ENCODE measurements at regions not wholly inside any gene's neighbourhood (a gene's known extent, or its start where the extent isn't known, plus 50 kb on each side); places are given as distances from the start of the nearest gene placed in this dataset.

DNA sequence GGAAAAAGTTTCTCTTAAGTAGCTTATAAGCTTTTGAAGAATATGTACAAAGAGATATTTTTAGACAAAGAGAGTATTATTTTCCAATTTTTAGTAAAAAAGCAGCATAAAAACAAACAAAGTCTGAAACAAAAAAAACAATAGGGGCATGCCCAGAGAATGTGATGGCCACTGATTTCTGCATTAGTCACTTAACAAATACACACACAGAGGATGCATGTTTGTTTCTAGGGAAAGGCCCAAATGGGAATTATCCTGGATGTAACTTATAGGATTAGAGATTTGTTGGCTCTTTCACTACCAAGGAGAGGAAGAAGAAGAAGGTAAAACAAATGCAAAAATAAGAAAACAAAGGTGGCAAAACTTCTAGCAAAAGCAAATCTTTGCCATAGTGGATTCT lies 95.9 kb upstream of the SCOC start:
- DNase-seq = no peak

DNA sequence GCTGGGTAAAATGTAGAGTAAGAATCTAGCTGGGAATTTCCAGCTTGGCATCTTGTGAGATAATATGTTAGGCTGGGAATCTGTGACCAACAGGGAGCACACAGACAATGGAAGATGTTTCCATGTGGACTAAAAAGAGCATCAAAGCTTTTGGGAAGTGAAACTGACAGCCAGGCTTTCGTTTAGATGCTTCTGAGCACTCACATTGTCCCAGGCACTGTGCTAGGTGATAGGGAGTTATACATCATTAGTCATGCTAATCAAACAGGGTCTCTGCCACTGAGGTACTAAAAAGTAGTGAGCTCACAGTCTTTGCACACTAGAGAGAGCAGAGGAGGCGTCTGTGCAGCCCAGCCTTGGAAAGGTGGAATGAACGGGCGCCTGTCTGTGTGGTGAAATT lies 101.9 kb upstream of the SCOC start:
- no peak for DNase-seq

DNA sequence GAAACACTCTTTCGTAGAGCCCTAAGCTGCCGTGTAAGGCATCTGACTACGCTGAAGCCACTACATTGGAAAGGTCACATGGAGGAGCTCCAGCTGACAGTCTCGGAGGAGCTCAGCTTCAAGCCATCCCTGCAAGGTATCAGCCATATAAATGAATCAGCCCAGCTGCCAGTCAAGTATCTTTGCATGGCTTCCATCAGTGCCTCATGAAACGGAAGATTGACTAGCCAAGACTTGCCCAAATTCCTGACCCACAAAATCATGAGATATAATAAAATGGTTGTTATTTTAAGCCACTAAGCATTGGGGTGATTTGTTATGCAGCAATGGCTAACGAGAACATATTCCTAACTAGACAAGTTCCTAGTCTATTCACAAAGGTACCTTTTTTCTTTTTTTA lies 104.1 kb upstream of the SCOC start:
- no peak for DNase-seq

DNA sequence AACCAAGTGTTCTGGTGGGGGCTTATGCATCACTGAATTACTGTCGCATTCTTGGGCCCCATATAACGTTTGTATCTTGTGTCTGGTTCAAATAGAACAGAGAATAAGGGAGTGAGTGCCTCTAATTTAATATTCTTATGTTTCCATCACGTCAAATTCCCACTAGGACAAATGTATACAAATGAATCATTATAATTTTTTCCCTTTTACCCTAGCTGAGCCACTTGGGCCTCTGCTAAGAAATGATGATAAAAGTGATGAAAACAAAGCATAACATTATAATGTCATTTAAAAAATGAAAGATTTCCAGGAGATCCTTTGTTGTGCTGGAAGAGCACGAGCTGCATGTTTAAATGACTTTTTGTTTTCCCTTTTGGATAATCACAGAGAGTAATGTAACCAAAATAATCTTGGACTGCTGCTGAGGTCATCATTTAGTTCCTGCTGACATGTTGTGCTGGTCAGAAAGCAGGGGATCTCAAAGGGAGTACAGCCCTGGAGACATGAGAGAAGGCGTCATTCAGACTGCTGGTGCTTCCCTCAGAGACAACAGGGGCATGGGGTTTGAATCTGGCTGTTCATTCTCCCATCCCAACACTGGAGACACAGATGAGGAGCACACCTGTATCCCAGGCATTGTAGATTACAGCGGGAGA lies 105.1 kb upstream of the SCOC start:
- no peak for DNase-seq

DNA sequence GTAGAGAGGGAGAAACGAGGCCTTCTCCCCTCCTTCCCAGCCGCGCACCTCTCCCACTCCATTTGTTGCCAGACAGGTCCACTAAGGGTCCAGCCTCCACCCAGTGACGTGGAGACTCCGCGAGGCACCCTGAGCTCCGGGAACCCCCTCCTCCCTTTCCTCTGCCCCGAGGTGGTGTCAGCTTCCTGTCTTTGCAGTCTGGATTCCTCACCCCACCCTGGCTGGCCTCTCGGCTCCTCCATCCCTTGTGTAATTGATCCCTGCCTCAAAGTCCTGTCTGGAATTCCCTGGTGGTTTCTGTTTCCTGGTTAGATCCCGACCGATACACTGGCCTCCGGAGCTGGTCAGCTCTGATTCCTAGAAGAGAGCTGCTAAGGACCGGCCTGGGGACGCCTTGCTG lies 105.9 kb upstream of the SCOC start:
- no peak for DNase-seq

DNA sequence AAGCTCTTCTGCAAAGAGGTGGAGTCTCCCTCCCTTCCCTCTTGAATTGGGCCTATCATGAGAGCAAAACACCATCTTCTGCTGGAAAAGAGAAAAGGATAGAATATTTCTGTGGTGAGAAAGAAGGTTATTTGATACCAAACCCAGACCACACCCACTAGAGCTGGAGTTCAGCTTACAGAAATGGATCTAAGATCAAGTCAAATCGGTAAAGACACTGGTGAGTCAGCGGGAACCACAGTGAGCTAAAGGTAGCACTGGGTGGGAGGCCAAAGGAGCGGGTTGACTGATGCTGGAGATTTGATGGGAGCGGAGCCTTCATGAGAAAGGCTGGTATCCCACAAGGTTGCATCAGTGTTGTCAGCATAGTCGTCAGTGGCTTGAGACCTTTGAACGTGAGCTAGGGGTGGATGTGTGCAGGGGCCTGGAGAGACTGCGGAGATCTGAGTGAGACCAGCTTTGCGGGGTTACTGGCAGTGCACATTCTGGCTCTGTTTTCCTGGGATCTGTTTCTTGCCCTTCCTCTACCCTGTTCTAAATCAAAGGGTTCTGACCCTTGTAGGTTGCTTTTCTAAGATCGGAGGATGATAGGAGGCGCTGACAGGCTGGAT lies 106.4 kb upstream of the SCOC start:
- DNase-seq = no peak

DNA sequence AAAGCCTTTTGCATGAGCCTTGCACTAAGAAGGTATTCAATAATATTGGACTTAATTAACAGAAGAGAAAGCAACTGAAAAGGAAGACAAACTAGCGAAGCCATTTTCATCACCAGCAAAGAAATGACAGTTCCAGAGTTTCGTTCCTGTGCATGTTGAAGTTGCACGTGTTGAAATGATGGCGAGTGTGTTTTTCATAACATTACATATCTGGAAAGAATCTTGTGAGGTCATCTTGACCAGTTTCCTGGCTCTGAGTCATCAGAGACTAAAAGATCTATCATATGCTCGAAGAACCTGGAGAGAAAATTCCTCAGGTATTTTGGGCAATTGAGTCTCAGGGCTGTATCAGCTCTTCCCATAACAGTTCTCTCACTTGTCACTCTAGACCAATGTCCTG lies 106.2 kb upstream of the MAML3 start:
- DNase-seq = no peak

DNA sequence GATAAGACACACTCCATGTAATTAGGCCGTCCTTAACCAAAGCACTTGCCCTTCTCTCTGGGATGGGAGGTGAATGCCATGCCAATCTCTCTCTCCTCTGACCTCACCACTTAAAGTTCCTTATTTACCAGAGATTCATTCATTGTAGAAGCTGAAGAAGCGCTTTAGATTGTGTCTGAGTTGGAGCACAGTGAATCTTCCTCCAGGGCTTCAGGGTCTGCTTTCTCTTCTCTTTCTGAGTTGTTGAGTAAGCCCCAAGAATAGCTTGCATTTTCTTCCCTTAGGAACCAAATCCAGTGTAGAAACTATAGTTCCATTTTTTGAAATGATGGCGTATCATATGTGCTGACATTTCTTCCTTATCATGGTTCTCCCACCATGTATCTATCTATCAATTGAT lies 104.5 kb upstream of the MAML3 start:
- no peak for DNase-seq

DNA sequence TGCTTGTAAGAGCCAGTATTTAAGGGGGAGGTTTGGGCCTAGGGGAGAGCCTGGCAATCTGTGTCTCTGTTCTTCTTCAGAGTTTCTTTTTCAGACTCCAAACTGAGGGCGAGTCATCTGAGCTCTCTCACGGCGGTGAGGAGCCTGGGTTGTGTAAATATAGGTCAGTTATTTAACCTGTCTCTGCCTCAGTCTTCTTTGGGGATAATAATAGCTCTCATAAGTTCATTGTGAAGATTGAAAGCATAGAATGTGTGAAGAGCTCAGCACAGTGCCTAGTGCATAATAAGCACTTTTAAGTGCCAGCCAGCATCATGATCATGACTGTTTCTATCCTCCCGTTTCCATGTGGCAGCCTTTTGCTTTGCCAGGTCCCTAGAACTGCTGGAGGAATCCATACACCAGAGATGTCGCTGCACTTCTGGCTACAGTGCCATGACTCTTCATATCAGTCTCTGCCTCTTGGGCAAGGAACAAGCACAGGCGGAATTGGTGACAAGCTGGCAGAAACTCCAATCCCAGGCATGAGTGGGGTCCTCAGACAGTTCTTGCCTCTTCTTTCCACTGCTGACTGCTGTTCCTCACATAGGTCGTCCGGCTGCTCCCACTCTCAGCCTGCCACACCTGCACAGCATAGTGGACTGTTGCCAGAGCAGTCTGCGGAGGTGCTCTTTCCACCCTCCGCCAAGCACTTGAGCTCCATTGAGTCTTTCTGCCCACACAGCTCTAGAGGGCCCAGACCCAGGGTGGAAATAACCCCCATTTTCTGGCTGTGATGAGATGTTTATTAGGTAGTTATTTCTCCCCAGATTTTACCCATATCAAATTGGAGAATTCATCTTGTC lies 103.7 kb upstream of the MAML3 start:
- DNase-seq = no peak

DNA sequence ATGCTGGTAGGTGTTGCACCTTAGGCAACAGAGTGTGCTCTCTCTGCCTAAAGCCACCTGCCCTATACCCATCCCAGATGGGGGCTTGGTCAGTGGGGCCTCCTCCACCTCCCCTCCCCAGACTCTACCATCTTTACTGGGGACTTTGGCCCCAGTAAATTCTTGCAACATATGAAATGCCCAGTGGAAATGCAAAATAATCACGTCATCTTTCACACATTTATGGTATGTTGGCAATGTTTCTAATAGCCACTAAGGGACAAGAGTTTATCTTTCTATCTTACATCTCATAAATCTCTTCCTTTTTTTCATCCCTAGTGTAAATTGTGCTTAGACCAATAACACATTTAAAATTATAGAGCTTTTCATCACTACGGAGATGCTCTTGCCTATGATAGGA lies 103.0 kb upstream of the MAML3 start:
- no peak for DNase-seq

DNA sequence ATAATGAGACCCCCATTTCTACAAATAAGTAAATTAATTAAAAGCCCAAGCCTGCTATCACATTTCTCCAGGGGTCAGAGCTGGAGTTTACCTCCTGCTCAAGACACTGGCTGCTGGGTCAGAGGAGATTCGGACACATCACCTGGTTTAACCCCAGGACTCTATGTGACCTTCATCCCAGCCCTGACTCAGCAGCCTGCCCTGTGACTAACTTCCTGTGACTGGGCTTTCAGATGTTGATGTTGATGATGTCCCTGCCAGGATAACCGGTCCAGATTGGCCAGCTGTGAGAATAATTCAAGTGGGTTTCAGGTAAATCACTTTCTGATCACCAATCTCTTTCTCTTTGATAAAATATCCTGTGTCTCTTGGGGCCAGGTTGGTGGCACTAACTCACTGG lies 102.4 kb upstream of the MAML3 start:
- DNase-seq = no peak

DNA sequence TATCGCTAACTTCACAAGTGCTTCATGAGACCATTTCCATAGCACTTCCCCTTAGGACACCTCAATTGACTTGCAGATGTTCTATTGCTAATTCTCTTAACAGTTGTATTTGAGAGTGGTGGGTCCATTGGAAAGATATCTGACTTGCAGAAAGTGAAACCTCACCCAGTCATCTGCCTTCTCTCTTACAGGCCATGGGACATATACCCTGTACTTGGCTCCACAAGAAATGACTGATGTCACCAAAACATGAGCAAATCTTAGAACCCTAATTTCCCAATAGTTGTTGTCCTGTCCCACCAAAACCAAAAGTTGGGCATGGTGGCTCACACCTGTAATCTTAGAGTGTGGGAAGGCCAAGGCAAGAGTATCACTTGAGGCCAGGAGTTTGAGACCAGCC lies 101.9 kb upstream of the MAML3 start:
- DNase-seq = no peak

DNA sequence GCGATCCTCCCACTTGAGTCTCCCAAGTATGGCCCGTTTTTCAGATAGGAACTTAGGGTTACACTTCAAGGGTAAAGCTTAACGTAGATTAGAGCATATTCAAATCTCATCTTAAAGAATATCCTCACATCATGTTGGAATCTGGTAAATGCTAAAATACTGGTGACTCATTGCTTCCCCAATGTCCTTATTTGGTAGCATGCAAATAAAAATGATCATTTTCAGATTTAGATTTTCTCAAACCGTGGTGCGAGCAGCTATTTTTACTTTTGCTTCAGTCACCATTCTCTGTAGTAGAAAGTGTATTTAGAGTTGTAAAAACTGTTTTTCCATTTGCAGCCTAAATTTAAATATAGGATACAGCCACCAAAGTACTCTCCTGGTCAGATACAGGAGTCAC lies 101.5 kb upstream of the MAML3 start:
- DNase-seq = no peak

DNA sequence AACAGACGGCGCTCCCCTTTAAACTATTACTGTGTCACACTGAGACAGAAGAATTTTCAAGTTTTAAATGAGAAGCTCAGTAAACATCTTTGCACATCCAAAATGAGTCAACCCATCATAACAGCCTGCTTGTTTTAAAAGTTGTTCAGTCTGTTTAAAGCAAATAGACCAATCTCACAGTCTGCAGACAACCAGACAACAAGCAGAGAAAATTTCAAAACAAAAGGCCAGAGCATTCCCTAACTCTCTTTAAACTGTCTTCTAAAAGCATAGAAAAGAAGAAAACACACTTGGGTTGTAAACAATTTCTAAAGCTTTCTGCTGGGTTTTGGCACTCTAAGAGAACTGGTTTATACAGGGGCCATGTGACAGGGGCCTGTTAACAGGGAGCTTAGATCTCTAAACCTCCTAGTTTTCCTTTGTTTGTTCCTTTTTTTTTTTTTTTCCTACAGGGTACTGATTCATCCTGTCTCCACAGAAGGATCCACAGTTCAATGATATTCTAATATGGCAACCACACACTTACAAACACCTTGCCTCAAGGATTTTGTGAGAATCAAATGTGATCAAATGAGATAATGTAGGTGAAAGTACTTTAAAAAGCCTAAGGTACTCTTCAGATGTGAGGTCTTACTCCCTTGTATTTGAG lies 100.8 kb upstream of the MAML3 start:
- DNase-seq = no peak

DNA sequence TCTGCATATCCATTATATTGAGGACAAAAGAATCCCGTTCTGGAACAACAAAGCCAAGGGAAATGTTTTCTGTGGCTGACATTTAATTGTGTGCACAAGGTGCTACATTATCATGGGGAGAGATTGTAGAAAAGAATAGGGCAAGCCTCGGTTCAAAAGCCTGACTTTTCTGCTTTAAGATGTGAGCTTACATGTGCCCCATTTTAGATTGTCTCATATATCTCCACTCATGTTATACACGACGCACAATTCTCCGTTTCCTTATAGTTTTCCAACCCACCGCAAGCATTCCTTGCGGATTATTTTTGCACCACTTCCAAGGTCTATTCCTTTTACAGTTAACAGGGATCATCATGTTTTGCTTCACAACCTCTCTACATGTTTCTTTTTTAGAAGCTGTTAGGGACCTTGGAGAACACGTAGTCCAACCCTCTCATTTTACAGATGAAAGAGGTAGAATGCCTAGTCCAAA lies 99.6 kb upstream of the MAML3 start:
- DNase-seq = no peak

DNA sequence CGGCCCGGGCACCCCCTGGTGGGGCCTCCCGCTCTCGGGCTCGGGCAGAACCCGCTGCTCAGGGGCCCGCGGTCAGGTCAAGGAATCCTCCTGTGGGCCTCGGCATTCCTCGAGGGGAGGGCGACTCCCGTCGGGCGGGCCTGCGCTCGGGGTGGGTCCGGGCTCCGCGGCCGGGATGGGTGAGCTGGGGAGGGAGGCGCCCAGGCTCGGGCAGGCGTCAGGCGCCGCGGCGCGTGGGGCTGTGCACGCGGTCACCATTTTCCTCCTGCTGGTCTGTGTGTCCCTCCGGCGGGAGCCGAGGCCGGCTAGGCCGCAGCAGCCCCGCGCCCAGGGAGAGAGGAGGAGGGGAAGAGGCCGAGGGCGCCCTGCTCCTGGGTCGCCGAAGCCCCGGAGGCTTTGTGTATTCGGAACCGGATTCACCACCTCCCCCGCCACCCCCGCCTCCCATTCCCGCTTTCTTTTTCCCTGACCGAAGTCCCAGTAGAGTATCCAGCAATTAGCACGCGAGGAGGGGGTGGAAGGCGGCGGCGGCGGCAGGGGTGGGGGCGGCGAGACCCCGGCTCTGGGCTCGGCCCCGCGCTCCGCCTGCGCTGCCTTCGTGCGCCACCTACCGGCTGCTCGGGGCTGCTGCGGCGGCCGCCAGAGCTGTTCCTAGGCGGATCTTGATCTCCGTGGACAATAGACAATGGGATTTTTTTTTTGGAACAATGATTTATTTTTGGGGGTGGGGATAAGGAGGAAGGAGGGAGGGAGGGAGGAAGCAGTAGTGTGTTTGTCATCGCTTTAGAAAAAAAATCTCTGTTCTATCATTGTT lies 99.0 kb upstream of the MAML3 start:
- DNase-seq = peak; percentile 84

DNA sequence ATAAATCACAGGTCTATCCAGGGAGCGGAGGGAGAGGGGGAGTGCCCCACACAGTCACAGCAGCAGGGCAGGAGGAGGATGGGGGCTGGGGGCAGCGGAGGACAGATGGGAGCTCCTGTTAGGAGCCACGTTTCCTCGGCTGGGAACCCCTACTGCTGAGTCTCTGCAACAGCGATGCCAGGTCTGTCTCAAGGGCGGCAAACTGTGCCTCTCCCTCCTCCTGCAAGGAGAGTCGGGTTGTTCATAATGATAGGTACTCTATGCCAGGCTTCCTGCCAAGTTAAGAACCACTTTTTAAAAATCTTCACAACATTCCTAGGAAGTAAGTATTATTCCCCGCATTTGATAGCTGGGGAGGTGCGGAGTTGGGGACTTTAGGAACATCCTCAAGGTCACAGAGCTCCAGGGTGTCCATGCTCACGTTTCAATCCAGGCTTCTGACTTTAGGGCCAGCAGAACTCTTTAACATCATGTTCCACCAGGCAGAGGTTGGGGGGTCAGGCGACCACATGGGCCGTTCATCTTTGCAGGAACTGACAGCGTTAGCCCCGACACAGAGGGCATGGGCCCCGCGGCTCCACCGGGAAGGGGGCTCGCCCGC lies 98.3 kb upstream of the MAML3 start:
- DNase-seq = no peak

DNA sequence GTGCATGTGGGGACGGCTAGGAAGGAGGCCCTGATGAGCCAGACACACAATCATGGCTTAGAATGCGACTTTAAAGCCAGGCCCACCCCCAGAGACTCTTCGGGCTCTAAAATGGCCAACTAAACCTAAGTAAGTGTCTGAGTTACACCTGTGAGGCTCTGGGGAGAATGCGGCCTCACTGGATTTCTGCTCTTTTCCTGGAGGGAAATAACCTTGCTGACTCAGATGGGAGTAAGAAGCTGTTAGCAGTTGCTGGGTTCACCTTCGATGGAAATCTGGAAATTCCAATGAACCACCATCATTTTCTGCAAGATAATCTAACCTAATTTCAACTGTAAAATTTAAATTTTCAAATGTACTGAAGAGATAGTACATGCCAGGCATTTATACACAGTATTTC lies 97.6 kb upstream of the MAML3 start:
- DNase-seq = no peak

DNA sequence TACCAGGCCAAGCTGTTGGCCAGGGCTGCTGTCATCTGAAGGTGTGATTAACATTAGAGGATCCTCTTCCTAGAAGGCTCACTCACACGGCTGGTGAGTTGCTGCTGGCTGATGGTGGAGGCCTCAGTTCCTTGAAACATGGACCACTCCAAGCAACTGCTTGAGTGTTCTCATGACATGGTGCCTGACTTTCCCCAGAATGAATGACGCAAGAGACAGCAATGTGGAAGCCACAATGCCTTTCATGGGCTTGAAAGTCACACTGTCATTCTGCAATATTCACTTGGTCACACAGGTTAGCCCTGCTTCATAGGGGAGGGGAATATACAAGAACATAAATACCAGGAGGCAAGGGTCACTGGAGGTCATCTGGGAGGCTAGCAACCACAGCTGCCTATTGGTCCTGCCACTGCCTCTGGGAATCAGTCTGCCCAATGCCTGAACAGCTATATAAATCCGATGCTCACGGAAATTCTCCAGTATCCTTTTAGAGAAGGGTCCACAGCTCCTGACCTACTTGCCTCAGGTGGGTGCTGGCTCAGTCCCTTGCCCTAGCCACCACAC lies 97.1 kb upstream of the MAML3 start:
- DNase-seq = no peak

DNA sequence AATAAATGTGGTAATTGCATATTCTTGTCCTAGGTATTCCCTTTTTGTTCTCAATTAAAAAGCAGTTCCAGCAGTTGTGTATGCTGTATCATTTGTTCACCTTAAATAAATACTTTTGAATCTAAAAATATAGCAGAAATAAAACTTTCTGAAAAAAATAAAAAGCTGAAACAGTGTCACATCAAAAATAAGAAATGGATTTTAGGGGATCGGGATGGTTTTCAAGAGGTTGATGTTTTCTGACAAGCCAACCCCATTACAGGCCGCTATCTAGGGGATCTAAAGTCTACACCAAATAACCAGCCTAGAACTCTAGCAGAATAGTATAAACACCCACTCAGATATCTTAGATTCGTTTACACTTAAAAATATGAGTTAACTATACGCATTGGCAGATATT lies 95.4 kb upstream of the MAML3 start:
- DNase-seq = no peak

DNA sequence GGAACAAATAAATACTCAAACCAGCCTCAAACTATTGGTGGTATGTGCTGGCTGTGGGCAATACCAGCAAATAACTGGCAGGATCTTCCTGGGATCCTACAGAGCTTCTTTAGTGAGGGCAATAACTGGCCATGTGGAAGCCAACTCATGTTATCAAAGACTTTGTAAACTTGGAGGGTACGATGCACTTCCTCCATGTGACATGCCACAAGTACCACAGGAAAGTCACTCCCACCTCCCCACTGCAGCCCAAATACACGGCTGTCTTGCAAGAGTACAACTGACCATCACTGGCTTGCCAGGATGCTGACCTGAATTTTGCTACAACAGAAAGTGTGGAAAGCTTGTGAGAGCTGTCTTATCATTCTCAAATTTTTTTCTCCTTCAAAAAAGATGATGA lies 93.3 kb upstream of the MAML3 start:
- no peak for DNase-seq

DNA sequence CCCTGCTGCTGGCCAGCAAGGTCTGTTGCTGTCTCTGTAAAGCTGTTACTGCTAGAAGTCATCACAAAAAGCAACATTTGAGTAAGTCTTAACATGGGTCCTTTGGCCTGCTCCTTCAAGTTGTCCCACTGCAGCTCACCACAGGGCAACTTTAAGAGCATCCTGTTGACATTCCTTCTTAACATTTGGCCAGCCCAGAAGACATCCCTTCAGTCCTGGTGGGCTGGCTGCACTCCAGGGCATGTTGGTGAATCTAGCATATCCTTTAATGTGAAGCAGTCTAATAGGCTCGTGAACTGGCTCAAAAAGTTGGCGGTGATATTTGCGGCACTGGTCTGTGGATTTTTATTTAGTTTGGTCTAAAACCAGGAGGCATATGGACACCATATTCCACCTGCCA lies 92.2 kb upstream of the MAML3 start:
- DNase-seq = no peak

Data from femur (tissue), 1 donor.